AG10803 (cell line): ENCODE measurements at regions not wholly inside any gene's neighbourhood (a gene's known extent, or its start where the extent isn't known, plus 50 kb on each side); places are given as distances from the start of the nearest gene placed in this dataset.

ENCODE experiments used
- DNase-seq: peaks from one replicate; pipeline ENCODE4 v3.0.0; 2010; ENCODE audit warnings: low read depth
- H3K4me3 ChIP-seq: 2 replicates; pipeline ENCODE4 v1.5.1; 2011; ENCODE audit warnings: mild to moderate bottlenecking, low read length, control low read depth
- CTCF ChIP-seq: conservative IDR thresholded peaks from 2 replicates; pipeline ENCODE4 v1.5.1; 2011; ENCODE audit warnings: mild to moderate bottlenecking, low read length, control low read depth, inconsistent platforms

- no peak overlapping the region for H3K4me3 ChIP-seq
- no peak for DNase-seq
- TF ChIP-seq CTCF, result no peak
Observed at GRCh38 chr18:38957736-38958135, 1392.1 kb upstream of the CELF4 start.

GRCh38 chr18:38956068-38956467 is 1390.5 kb upstream of the CELF4 start:
- TF ChIP-seq CTCF, result no peak
- no peak overlapping the region for H3K4me3 ChIP-seq
- DNase-seq, result no peak

GRCh38 chr18:38951633-38952032 is 1386.0 kb upstream of the CELF4 start:
- no peak for DNase-seq
- no peak overlapping the region for H3K4me3 ChIP-seq
- TF ChIP-seq CTCF, result no peak

GRCh38 chr18:38948436-38948835 is 1382.8 kb upstream of the CELF4 start:
- no peak overlapping the region for H3K4me3 ChIP-seq
- DNase-seq, result no peak
- no peak for TF ChIP-seq CTCF

GRCh38 chr18:38944446-38945024 is 1378.9 kb upstream of the CELF4 start:
- no peak overlapping the region for H3K4me3 ChIP-seq
- no peak for TF ChIP-seq CTCF
- DNase-seq, result no peak

GRCh38 chr18:38941711-38942561 is 1376.3 kb upstream of the CELF4 start:
- H3K4me3 ChIP-seq, result no peak overlapping the region
- no peak for TF ChIP-seq CTCF
- no peak for DNase-seq
